ENCODE measurements at regions not wholly inside any gene's neighbourhood (a gene's known extent, or its start where the extent isn't known, plus 50 kb on each side); places are given as distances from the start of the nearest gene placed in this dataset.

DNA sequence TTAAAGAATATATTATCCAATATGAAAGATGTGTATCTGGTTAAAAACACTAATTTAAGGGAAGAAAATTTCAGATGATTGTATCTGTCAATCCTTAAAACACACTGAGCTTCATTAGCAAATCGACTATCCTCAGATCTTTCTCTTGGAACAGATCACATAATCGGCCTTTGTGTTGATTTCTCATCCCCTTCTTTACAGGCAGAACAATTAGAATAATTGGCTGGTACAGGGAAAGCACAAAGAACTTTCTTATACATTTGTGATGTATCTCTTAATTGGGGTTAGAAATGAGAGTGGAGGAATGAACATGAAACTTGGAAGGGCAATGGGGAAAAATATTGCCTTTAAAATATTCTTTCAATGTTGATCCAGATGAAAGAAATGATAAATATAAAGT is 662.1 kb downstream of the TLE4 start:
- no peak for TF ChIP-seq EZH2 (IDR thresholded peaks at IDR 0.05; ENCODE audit: borderline replicate concordance, low read length)
- TF ChIP-seq, protein P1, sequence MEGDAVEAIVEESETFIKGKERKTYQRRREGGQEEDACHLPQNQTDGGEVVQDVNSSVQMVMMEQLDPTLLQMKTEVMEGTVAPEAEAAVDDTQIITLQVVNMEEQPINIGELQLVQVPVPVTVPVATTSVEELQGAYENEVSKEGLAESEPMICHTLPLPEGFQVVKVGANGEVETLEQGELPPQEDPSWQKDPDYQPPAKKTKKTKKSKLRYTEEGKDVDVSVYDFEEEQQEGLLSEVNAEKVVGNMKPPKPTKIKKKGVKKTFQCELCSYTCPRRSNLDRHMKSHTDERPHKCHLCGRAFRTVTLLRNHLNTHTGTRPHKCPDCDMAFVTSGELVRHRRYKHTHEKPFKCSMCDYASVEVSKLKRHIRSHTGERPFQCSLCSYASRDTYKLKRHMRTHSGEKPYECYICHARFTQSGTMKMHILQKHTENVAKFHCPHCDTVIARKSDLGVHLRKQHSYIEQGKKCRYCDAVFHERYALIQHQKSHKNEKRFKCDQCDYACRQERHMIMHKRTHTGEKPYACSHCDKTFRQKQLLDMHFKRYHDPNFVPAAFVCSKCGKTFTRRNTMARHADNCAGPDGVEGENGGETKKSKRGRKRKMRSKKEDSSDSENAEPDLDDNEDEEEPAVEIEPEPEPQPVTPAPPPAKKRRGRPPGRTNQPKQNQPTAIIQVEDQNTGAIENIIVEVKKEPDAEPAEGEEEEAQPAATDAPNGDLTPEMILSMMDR (conservative IDR thresholded peaks at IDR 0.05 in 1 of 2, IDR thresholded peaks at IDR 0.05 in 1 of 2; ENCODE audit: extremely low read depth in 1 of 2, insufficient read depth in 1 of 2, low read depth in 1 of 2, low read length in 2 of 2) = no peak

Data from mammary epithelial cell (primary cell).